HUES64 (cell line): ENCODE measurements at regions not wholly inside any gene's neighbourhood (a gene's known extent, or its start where the extent isn't known, plus 50 kb on each side); places are given as distances from the start of the nearest gene placed in this dataset.

Source experiments
- H3K27ac ChIP-seq: 2 replicates; pipeline ENCODE4 v1.7.0; 2013; ENCODE audit warnings: low read depth, low read length, inconsistent platforms
- H3K27me3 ChIP-seq: 2 replicates; pipeline ENCODE4 v1.6.1; 2013; ENCODE audit warnings: mild to moderate bottlenecking, low read length; ENCODE audit not compliant: insufficient read depth
- H3K36me3 ChIP-seq: 2 replicates; pipeline ENCODE4 v1.6.1; 2013; ENCODE audit warnings: mild to moderate bottlenecking, low read length; ENCODE audit not compliant: insufficient read depth
- H3K4me1 ChIP-seq: 2 replicates; pipeline ENCODE4 v1.6.1; 2013; ENCODE audit warnings: mild to moderate bottlenecking, low read length, moderate library complexity; ENCODE audit not compliant: insufficient read depth
- H3K4me3 ChIP-seq: 2 replicates; pipeline ENCODE4 v1.5.1; 2013; ENCODE audit warnings: mild to moderate bottlenecking, low read length, moderate library complexity
- H3K9ac ChIP-seq: 2 replicates; pipeline ENCODE4 v1.6.1; 2013; ENCODE audit warnings: mild to moderate bottlenecking, low read depth, low read length
- H3K9me3 ChIP-seq: 2 replicates; pipeline ENCODE4 v1.6.1; 2013; ENCODE audit warnings: low read depth, low read length; ENCODE audit not compliant: insufficient read depth
- WGBS: fragments of 150-250, 120-280 bp; methylation state at CpG from one replicate; pipeline ENCODE4 v1.1.7; 2013; ENCODE audit warnings: missing lambda C conversion rate; 5-methylcytosine and 5-hydroxymethylcytosine counted together

- no peak overlapping the region for H3K9ac ChIP-seq
- H3K27ac ChIP-seq = no peak overlapping the region
- WGBS = 94% methylated on average over 3 of the region's 3 CpGs
- peaks cover 14% of the 10 kb centered on the region for H3K4me1 ChIP-seq
- no peak overlapping the region for H3K4me3 ChIP-seq
- H3K9me3 ChIP-seq = no peaks in the 10 kb centered on the region
- no peaks in the 10 kb centered on the region for H3K36me3 ChIP-seq
- H3K27me3 ChIP-seq = no peaks in the 10 kb centered on the region
These were observed 529.9 kb downstream of the NOVA1 start for GRCh38 chr14:26067786-26068459.

GRCh38 chr14:26067341-26067740 lies 530.5 kb downstream of the NOVA1 start:
- H3K36me3 ChIP-seq = no peaks in the 10 kb centered on the region
- H3K4me3 ChIP-seq = no peak overlapping the region
- no peak overlapping the region for H3K9ac ChIP-seq
- H3K27me3 ChIP-seq = no peaks in the 10 kb centered on the region
- 94% methylated on average over 2 of the region's 2 CpGs for WGBS
- H3K27ac ChIP-seq = no peak overlapping the region
- H3K9me3 ChIP-seq = no peaks in the 10 kb centered on the region
- H3K4me1 ChIP-seq = peaks cover 14% of the 10 kb centered on the region

GRCh38 chr14:26056036-26056616 lies 541.7 kb downstream of the NOVA1 start:
- WGBS = 91% methylated on average over 6 of the region's 6 CpGs

GRCh38 chr14:26032348-26032747 lies 565.5 kb downstream of the NOVA1 start:
- Histone ChIP-seq H3K9ac (no peak overlapping the region), H3K27ac (no peak overlapping the region), H3K4me1 (peaks cover 8% of the 10 kb centered on the region; the same call in 1 of the 2 replicates), H3K9me3 (no peaks in the 10 kb centered on the region), H3K27me3 (no peaks in the 10 kb centered on the region), H3K4me3 (no peak overlapping the region), H3K36me3 (no peaks in the 10 kb centered on the region)

More at GRCh38 chr14:26056036-26056616, 541.7 kb downstream of the NOVA1 start:
- H3K4me3 ChIP-seq = no peak overlapping the region
- no peaks in the 10 kb centered on the region for H3K36me3 ChIP-seq
- no peak overlapping the region for H3K9ac ChIP-seq
- H3K9me3 ChIP-seq = peaks cover 12% of the 10 kb centered on the region; the same call in 1 of the 2 replicates
- peaks cover 3% of the 10 kb centered on the region; the same call in 1 of the 2 replicates for H3K4me1 ChIP-seq
- no peaks in the 10 kb centered on the region for H3K27me3 ChIP-seq
- no peak overlapping the region for H3K27ac ChIP-seq

GRCh38 chr14:26026384-26026783 lies 571.4 kb downstream of the NOVA1 start:
- Histone ChIP-seq H3K4me3 (no peak overlapping the region), H3K4me1 (no peaks in the 10 kb centered on the region), H3K36me3 (no peaks in the 10 kb centered on the region), H3K9ac (no peak overlapping the region), H3K27ac (no peak overlapping the region), H3K9me3 (no peaks in the 10 kb centered on the region), H3K27me3 (no peaks in the 10 kb centered on the region)
- 95% methylated on average over 3 of the region's 3 CpGs for WGBS

GRCh38 chr14:26023967-26024366 lies 573.9 kb downstream of the NOVA1 start:
- no peaks in the 10 kb centered on the region for H3K9me3 ChIP-seq
- no peak overlapping the region for H3K4me3 ChIP-seq
- 89% methylated on average over 4 of the region's 4 CpGs for WGBS
- H3K27ac ChIP-seq = no peak overlapping the region
- H3K36me3 ChIP-seq = no peaks in the 10 kb centered on the region
- no peaks in the 10 kb centered on the region for H3K4me1 ChIP-seq
- no peaks in the 10 kb centered on the region for H3K27me3 ChIP-seq
- H3K9ac ChIP-seq = no peak overlapping the region

- no CpG with 5 or more reads among the region's 1 CpG for WGBS
- H3K27me3 ChIP-seq = no peaks in the 10 kb centered on the region
- H3K4me1 ChIP-seq = peaks cover 14% of the 10 kb centered on the region
- no peaks in the 10 kb centered on the region for H3K36me3 ChIP-seq
- H3K27ac ChIP-seq = no peak overlapping the region
- no peak overlapping the region for H3K9ac ChIP-seq
- H3K9me3 ChIP-seq = no peaks in the 10 kb centered on the region
- H3K4me3 ChIP-seq = no peak overlapping the region
These were observed 576.1 kb downstream of the NOVA1 start for GRCh38 chr14:26021759-26022158.

GRCh38 chr14:26017270-26017669 lies 580.6 kb downstream of the NOVA1 start:
- H3K4me3 ChIP-seq = peak overlapping the region; percentile 7; the same call in 1 of the 2 replicates
- no peaks in the 10 kb centered on the region for H3K9me3 ChIP-seq
- peak overlapping the region; percentile 34; the same call in 1 of the 2 replicates for H3K9ac ChIP-seq
- no peaks in the 10 kb centered on the region for H3K36me3 ChIP-seq
- peaks cover 22% of the 10 kb centered on the region for H3K4me1 ChIP-seq
- WGBS = 66% methylated on average over 4 of the region's 4 CpGs
- peak overlapping the region; percentile 59; the same call in 1 of the 2 replicates for H3K27ac ChIP-seq
- H3K27me3 ChIP-seq = no peaks in the 10 kb centered on the region

- Histone ChIP-seq H3K36me3 (no peaks in the 10 kb centered on the region), H3K4me1 (no peaks in the 10 kb centered on the region), H3K9ac (no peak overlapping the region), H3K4me3 (no peak overlapping the region), H3K9me3 (no peaks in the 10 kb centered on the region), H3K27me3 (no peaks in the 10 kb centered on the region), H3K27ac (no peak overlapping the region)
- WGBS = 70% methylated on average over 2 of the region's 2 CpGs
These were observed 589.5 kb downstream of the NOVA1 start for GRCh38 chr14:26008290-26008689.

GRCh38 chr14:26004342-26004741 lies 593.5 kb downstream of the NOVA1 start:
- no peaks in the 10 kb centered on the region for H3K9me3 ChIP-seq
- 100% methylated on average over 2 of the region's 2 CpGs for WGBS
- H3K36me3 ChIP-seq = no peaks in the 10 kb centered on the region
- H3K27me3 ChIP-seq = no peaks in the 10 kb centered on the region
- no peak overlapping the region for H3K4me3 ChIP-seq
- H3K27ac ChIP-seq = no peak overlapping the region
- H3K4me1 ChIP-seq = no peaks in the 10 kb centered on the region
- H3K9ac ChIP-seq = no peak overlapping the region

- Histone ChIP-seq H3K27me3 (no peaks in the 10 kb centered on the region), H3K27ac (no peak overlapping the region), H3K36me3 (no peaks in the 10 kb centered on the region), H3K4me1 (no peaks in the 10 kb centered on the region), H3K4me3 (no peak overlapping the region), H3K9ac (no peak overlapping the region), H3K9me3 (no peaks in the 10 kb centered on the region)
These were observed 604.0 kb downstream of the NOVA1 start for GRCh38 chr14:25993830-25994229.
